K562 (cell line): ENCODE measurements at regions not wholly inside any gene's neighbourhood (a gene's known extent, or its start where the extent isn't known, plus 50 kb on each side); places are given as distances from the start of the nearest gene placed in this dataset.

Experiments used
- ATAC-seq: fragments of 200-7000 bp; cut with Tn5 transposase; 3 replicates; pipeline ENCODE4 v1.9.1; 2020; ENCODE audit warnings: moderate library complexity
- BruUV-seq: library from RNA; stranded (reverse); fragments of 400-500 nt; replicated peaks from 2 replicates; lab custom pipeline; 2021; lab: Mats Ljungman, UMichigan
- CTCF ChIA-PET: fragments of 300-600 bp; formaldehyde crosslinking; extraction: SDS; loops from one replicate; lab custom pipeline; 2021; ENCODE audit warnings: low intra/inter-chr PET ratio; lab: Yijun Ruan, JAX
- POLR2A ChIA-PET: fragments of 300-600, 350-650 bp; sonication (Branson Sonifier 250); formaldehyde crosslinking; extraction: SDS; loops from one replicate; lab custom pipeline; 2021; ENCODE audit warnings: antibody characterized with exemption, inconsistent platforms; lab: Yijun Ruan, JAX
- DNase-seq, 4 experiments: peaks; one replicate each; pipeline versions ENCODE4 v3.0.0 to v3.0.0-alpha.2; 2011 to 2018; ENCODE audit warnings: low spot score in 3 of 4, mixed read lengths in 3 of 4; ENCODE audit errors: extremely low read depth in 1 of 4
- FAIRE-seq: peaks from 2 replicates; lab custom pipeline; 2011; peaks lifted over from hg19 to GRCh38; lab: Jason Lieb, UNC
- H2AFZ ChIP-seq: 2 replicates; pipeline ENCODE4 v1.6.0; 2011; ENCODE audit warnings: low read depth, low read length, control low read depth, inconsistent platforms
- H3K27ac ChIP-seq: fragments of 200-600 bp; 3 replicates; pipeline ENCODE4 v1.8.0; 2011; ENCODE audit warnings: low read depth, mild to moderate bottlenecking, control low read depth, inconsistent platforms, low read length, moderate library complexity, mixed read lengths; ENCODE audit errors: extremely low read depth
- H3K27me3 ChIP-seq, 2 experiments: fragments of 300-600 bp in 1 of 2; 2 replicates in 1 of 2; 3 replicates in 1 of 2; pipeline versions ENCODE4 v1.6.0 to v1.8.0; 2011; ENCODE audit warnings: inconsistent platforms in 2 of 2, low read length in 2 of 2, mild to moderate bottlenecking in 1 of 2, mixed read lengths in 1 of 2, moderate library complexity in 1 of 2; ENCODE audit not compliant: control insufficient read depth in 2 of 2, insufficient read depth in 2 of 2
- H3K36me3 ChIP-seq: fragments of 300-600 bp; 3 replicates; pipeline ENCODE4 v1.8.0; 2011; ENCODE audit warnings: mild to moderate bottlenecking, low read length, inconsistent platforms; ENCODE audit not compliant: control insufficient read depth, insufficient read depth
- H3K4me1 ChIP-seq, 2 experiments: fragments of 200-600 bp in 1 of 2; replicated peaks in 1 of 2; 2 replicates in 1 of 2; 3 replicates in 1 of 2; pipeline versions ENCODE4 v1.5.1 to v1.8.0; 2011; ENCODE audit warnings: inconsistent platforms in 2 of 2, low read length in 2 of 2, mild to moderate bottlenecking in 1 of 2, mixed read lengths in 1 of 2, moderate library complexity in 1 of 2; ENCODE audit not compliant: control insufficient read depth in 2 of 2, insufficient read depth in 2 of 2
- H3K4me2 ChIP-seq: 2 replicates; pipeline ENCODE4 v1.6.1; 2011; ENCODE audit warnings: low read length, control low read depth, inconsistent platforms, mixed read lengths; ENCODE audit not compliant: insufficient read depth
- H3K4me3 ChIP-seq: fragments of 200-600 bp; sonication (generic), shearing (Covaris generic); 2 replicates; pipeline ENCODE4 v1.5.1; 2016; ENCODE audit warnings: control low read depth, inconsistent platforms
- H3K79me2 ChIP-seq: fragments of 200-600 bp; 3 replicates; pipeline ENCODE4 v1.8.0; 2011; ENCODE audit warnings: low read length, inconsistent platforms; ENCODE audit not compliant: control insufficient read depth, insufficient read depth
- H3K9ac ChIP-seq, 2 experiments: 2 replicates each; pipeline versions ENCODE4 v1.6.0 to v1.6.1; 2011; ENCODE audit warnings: low read depth in 2 of 2, low read length in 2 of 2, control low read depth in 1 of 2, inconsistent platforms in 1 of 2, mild to moderate bottlenecking in 1 of 2, mixed read lengths in 1 of 2; ENCODE audit not compliant: insufficient read depth in 1 of 2
- H3K9me1 ChIP-seq: one replicate; pipeline ENCODE4 v1.6.0; 2011; ENCODE audit warnings: inconsistent platforms, mild to moderate bottlenecking, low read length, moderate library complexity; ENCODE audit not compliant: control insufficient read depth, insufficient read depth
- H3K9me3 ChIP-seq: replicated peaks from 2 replicates; pipeline ENCODE4 v1.5.1; 2011; ENCODE audit warnings: low read depth, low read length, inconsistent platforms; ENCODE audit not compliant: control insufficient read depth, insufficient read depth
- H4K20me1 ChIP-seq: replicated peaks from 2 replicates; pipeline ENCODE4 v1.6.1; 2011; ENCODE audit warnings: low read length, inconsistent platforms, mixed read lengths; ENCODE audit not compliant: control insufficient read depth, insufficient read depth
- CREB1 ChIP-seq, 2 experiments: sonication (generic) in 1 of 2; formaldehyde crosslinking in 1 of 2; IDR thresholded peaks; 2 replicates each; pipeline versions ENCODE4 v1.6.1 to v1.8.0; 2012 to 2022; ENCODE audit warnings: inconsistent platforms in 1 of 2, mild to moderate bottlenecking in 1 of 2, missing genetic modification reagents in 1 of 2, moderate library complexity in 1 of 2
- NR4A1 ChIP-seq, 2 experiments: fragments of 250-450 bp in 1 of 2; fragments of 450-650 bp in 1 of 2; sonication (Bioruptor Pico) in 1 of 2; IDR thresholded peaks; 2 replicates each; pipeline versions ENCODE4 v1.4.0 to v1.6.1; 2016 to 2020; ENCODE audit warnings: mild to moderate bottlenecking in 2 of 2, missing compliant biosample characterization in 1 of 2, missing genetic modification characterization in 1 of 2, moderate library complexity in 1 of 2
- OTX1 ChIP-seq: fragments of 450-650 bp; formaldehyde crosslinking; IDR thresholded peaks from 2 replicates; pipeline ENCODE4 v1.4.0; 2022; ENCODE audit warnings: mild to moderate bottlenecking
- PRPF4 ChIP-seq: fragments of 200-400 bp; formaldehyde crosslinking; IDR thresholded peaks from one replicate; pipeline ENCODE4 v1.6.1; 2017; ENCODE audit warnings: low read length, low read depth, mild to moderate bottlenecking; ENCODE audit not compliant: insufficient read depth, poor library complexity, severe bottlenecking
- RERE ChIP-seq: sonication (generic); formaldehyde crosslinking; IDR thresholded peaks from 2 replicates; pipeline ENCODE4 v1.8.0; 2023; ENCODE audit warnings: missing genetic modification reagents, mild to moderate bottlenecking, borderline replicate concordance
- SRSF7 ChIP-seq: fragments of 200-400 bp; formaldehyde crosslinking; optimal IDR thresholded peaks from 2 replicates; pipeline ENCODE3; 2017; ENCODE audit warnings: mild to moderate bottlenecking, low read depth, low read length
- TEAD2 ChIP-seq: fragments of 450-650 bp; IDR thresholded peaks from 2 replicates; pipeline ENCODE4 v1.6.1; 2016; ENCODE audit warnings: missing genetic modification characterization, control low read depth, missing compliant biosample characterization
- VEZF1 ChIP-seq: fragments of 200-800 bp; sonication (Bioruptor generic); IDR thresholded peaks from 2 replicates; pipeline ENCODE4 v1.6.1; 2017; ENCODE audit warnings: missing genetic modification characterization, missing compliant biosample characterization
- WGBS: fragments of 100-300 bp; shearing (Covaris generic); methylation state at CpG from one replicate; pipeline ENCODE4 v1.1.6; 2016; ENCODE audit warnings: low coverage, mixed read lengths; ENCODE audit not compliant: insufficient coverage; ENCODE audit errors: missing lambda C conversion rate; 5-methylcytosine and 5-hydroxymethylcytosine counted together
- in situ Hi-C: fragments of 300-500 bp; cut with MboI; formaldehyde crosslinking; loops from 4 replicates; pipeline ENCODE4 v1.15.0; 2018; ENCODE audit warnings: inconsistent platforms, mixed read lengths
- intact Hi-C: fragments of 100-400 bp; cut with micrococcal nuclease; formaldehyde crosslinking; loops from 2 replicates; pipeline ENCODE4 v1.14.2; 2022

GRCh38 chr16:64147941-64148340, 973.9 kb downstream of the CDH11 start:
- H3K79me2 ChIP-seq = no peaks in the 10 kb centered on the region
- WGBS = 3% methylated on average over 3 of the region's 3 CpGs
- H3K9me1 ChIP-seq = no peaks in the 10 kb centered on the region
- H2AFZ ChIP-seq = no peak overlapping the region
- no peaks in the 10 kb centered on the region for H3K36me3 ChIP-seq
- H3K9ac ChIP-seq = no peak overlapping the region
- POLR2A ChIA-PET = no interaction called here
- DNase-seq (no peak), ATAC-seq (no peak), FAIRE-seq (no peak)
- no peaks in the 10 kb centered on the region for H4K20me1 ChIP-seq
- no peak overlapping the region for H3K27ac ChIP-seq
- no peak for TF ChIP-seq VEZF1
- TF ChIP-seq OTX1 (CRISPR knock-in tag) = 0 out of 2 replicates have a peak, but pooled peaks have one; percentile 15
- intact Hi-C loops = no loop called here
- H3K9me3 ChIP-seq = no peaks in the 10 kb centered on the region
- in situ Hi-C loops = no loop called here
- no peaks in the 10 kb centered on the region for H3K27me3 ChIP-seq
- BruUV-seq = no TSS peak
- no peak overlapping the region for H3K4me2 ChIP-seq
- CTCF ChIA-PET = no interaction called here
- no peak overlapping the region for H3K4me3 ChIP-seq
- H3K4me1 ChIP-seq = no peaks in the 10 kb centered on the region

- ChIA-PET CTCF (no interaction called here), POLR2A (no interaction called here)
- H4K20me1 ChIP-seq = no peaks in the 10 kb centered on the region
- no peaks in the 10 kb centered on the region for H3K36me3 ChIP-seq
- WGBS = 0% methylated on average over 2 of the region's 2 CpGs
- no peak for FAIRE-seq
- no peak for ATAC-seq
- no peak overlapping the region for H3K4me3 ChIP-seq
- no peak overlapping the region for H2AFZ ChIP-seq
- no peak overlapping the region for H3K4me2 ChIP-seq
- no TSS peak for BruUV-seq
- no peaks in the 10 kb centered on the region for H3K27me3 ChIP-seq
- intact Hi-C loops = no loop called here
- H3K4me1 ChIP-seq = no peaks in the 10 kb centered on the region
- H3K27ac ChIP-seq = no peak overlapping the region
- no peak for DNase-seq
- H3K9me1 ChIP-seq = no peaks in the 10 kb centered on the region
- H3K79me2 ChIP-seq = no peaks in the 10 kb centered on the region
- H3K9ac ChIP-seq = no peak overlapping the region
- no peaks in the 10 kb centered on the region for H3K9me3 ChIP-seq
- in situ Hi-C loops = no loop called here
- TF ChIP-seq NR4A1 (CRISPR knock-in tag; IDR thresholded peaks at IDR 0.05) = no peak
- no peak for TF ChIP-seq NR4A1 (tag; IDR thresholded peaks at IDR 0.05)
- TF ChIP-seq RERE (CRISPR knock-in tag) = no peak
- no peak for TF ChIP-seq TEAD2 (tag)
- no peak for TF ChIP-seq CREB1 (IDR thresholded peaks at IDR 0.05)
- no peak for TF ChIP-seq CREB1 (CRISPR knock-in tag; IDR thresholded peaks at IDR 0.05)
- no peak for TF ChIP-seq SRSF7
- TF ChIP-seq PRPF4 = no peak
Measured at GRCh38 chr16:64144617-64145016, 977.2 kb downstream of the CDH11 start.
